ENCODE measurements at regions not wholly inside any gene's neighbourhood (a gene's known extent, or its start where the extent isn't known, plus 50 kb on each side); places are given as distances from the start of the nearest gene placed in this dataset.

DNA sequence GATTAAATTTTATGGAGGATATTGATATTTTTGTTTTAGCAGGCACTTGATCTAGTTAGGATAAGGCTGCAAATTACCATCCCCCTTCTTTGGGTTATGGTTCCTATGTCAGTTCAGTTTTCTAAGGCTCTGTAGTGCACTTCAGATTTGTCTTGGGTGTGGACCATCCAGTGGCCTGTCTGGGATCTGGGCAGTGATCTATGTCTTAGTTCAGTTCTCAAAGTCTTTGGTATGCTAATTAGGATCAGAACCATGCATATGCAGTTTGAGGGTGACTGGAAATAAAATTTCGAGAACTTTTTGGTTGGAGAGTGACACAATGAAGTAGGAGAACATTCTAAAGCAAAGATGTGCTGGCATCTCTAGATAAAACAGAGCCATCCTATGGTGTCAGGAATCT is 388.2 kb downstream of the MID1IP1 start:
- no peak for DNase-seq

DNA sequence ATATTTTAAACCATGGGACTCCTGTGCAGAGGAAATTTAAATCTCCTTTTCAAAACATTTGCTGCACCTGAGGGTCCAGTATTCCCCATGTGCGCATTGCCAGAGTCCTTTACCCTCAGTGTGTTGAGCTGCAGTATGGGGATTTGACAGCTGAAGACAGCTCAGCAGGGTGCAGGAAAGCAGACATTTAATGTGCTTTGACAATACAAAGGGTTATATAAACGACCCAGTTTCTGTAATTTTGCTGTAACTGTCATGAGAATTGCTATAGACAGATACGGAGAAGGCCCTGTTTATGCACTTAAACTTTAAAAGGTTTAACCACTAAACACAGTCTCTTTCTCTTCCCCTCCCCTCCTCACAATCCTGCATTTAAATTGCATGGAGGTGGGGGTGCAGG is 393.4 kb downstream of the MID1IP1 start:
- no peak for DNase-seq

GRCh38 chrX:39195156-39195555 is 393.9 kb downstream of the MID1IP1 start:
- DNase-seq: no peak

DNA sequence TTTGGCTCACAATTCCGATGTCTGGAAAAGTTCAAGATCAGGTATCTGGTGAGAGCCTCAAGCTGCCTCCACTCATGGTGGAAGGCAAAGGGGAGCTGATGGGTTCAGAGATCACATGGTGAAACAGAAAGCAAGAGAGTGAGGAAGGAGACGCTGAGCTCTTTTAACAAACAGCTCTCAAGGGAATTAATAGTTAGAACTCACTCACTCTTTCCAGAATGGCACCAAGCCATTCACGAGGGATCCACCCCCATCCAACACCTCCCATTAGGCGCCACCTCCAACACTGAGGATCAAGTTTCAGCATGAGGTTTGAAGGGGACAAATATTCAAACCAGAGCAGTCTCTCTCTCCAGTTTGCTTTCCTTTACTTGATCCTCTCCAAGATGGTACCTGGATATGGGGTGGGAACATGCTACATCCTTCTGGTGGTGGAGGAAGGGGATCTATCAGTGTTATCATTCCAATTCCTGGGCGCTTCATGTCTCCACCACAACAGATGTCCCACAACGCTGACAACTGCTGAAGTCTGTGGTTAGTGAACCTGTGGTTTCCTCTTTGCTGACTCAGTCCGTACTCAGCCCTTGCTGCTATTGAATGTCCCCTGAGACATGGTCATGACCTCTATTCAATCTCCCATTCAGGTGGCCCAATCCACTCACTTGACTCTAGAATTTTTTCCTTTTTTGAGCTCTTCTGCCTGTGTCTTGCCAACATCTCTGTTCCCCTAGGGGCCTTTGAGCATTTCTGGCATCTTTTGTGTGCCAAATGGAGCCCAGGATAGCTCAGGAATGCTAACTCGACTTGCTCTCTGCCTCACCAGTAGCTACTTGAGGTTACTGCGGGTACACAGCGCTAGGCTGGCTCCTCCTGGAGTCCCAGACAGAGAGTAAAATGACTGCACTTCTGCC is 395.2 kb downstream of the MID1IP1 start:
- peak; percentile 36 to 42 for DNase-seq

GRCh38 chrX:39199429-39199828 is 398.2 kb downstream of the MID1IP1 start:
- DNase-seq: no peak

DNA sequence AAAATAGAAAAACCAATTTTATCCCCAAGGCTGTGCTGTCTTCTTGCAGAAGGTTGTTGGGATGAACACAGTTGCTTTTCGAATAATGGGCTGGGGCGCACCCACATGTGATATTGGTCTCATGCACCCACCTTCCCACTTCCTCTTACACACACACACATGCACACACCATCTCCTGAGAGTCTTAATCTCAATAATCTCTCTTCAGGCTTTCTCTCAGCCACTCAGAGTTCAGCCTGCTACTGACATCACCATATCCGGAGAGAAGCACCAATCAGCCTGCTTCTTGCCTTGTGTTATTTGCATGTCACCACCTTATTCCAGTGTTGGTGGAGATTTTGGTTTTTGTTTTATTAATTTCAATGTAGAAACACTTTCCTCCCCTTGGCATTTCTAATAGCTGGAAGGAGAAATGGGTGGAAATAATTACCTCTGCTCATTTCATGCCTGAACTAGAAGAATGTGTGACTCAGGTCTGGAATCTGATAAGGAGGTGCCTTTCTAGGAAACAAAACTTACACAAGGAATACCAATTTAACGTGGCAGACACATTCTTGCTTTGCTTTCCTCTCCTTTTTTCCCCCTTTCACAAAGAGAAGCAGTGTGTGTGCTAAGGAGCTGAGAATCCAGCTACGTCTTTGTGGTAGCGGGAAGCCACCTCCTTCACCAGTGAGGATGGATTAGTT is 400.2 kb downstream of the MID1IP1 start:
- DNase-seq: no peak

GRCh38 chrX:39202641-39203040 is 401.4 kb downstream of the MID1IP1 start:
- no peak for DNase-seq

GRCh38 chrX:39203427-39203826 is 402.2 kb downstream of the MID1IP1 start:
- no peak for DNase-seq

DNA sequence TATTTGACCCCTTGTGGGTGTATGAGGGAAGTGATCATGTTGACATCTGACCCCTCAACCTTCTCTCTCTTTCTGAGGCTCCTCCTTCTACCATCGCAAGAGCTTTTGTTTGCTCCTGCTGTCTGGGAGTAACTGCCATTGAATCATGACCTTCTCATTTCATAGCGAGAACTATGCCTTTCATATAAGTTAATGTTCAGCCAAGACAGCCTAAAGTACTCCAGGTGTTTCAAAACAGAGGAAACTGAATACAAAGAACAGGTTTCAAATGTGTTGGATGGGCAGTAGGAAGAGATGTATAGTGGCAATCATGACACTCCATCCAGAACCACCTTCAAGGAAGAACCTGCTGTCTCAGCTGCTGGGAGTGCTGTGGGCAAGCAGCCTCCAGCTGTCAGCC is 403.1 kb downstream of the MID1IP1 start:
- no peak for DNase-seq

- DNase-seq: no peak
These were observed 403.7 kb downstream of the MID1IP1 start for GRCh38 chrX:39204945-39205344.

- DNase-seq: no peak
These were observed 404.2 kb downstream of the MID1IP1 start for GRCh38 chrX:39205467-39205866.

DNA sequence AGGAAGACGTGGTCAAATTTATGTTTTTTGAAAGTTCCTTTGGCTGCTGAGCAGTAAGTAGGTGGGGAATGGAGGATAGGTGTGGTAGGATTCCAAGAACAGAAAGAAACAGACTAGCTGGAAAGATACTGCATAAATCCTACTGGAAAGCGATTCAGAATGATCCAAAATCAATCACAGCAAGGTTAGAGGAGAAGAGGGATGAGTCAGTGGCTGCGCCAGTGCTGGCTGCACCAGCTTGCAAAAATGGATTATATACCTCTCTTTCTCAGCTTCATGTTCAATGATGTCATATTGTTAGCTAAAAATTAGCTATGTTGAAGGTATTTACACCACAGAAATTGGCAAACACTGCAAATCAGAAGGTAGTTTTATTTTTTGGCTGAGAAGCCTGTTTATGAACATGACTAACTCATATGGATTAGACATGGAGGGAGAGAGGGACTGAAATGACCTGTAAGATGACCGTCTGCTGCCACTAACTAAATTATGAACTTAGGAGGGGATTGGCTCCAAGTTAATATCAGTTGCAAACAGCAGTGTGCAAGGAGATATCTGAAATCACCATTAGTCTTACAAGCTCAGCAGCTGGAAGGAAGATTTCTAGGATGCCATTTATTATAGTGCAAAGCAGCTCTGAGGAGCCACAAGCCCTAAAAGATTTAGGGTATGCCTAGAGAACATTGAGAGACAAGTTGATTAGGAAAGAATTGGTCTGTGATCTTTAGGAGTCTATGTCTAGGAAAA is 405.3 kb downstream of the MID1IP1 start:
- no peak for DNase-seq

- DNase-seq: no peak
These were observed 410.2 kb downstream of the MID1IP1 start for GRCh38 chrX:39211501-39211900.

GRCh38 chrX:39212456-39212855 is 411.2 kb downstream of the MID1IP1 start:
- DNase-seq: no peak

GRCh38 chrX:39214387-39215126 is 413.3 kb downstream of the MID1IP1 start:
- no peak for DNase-seq

- no peak for DNase-seq
These were observed 419.7 kb downstream of the MID1IP1 start for GRCh38 chrX:39220952-39221351.

DNA sequence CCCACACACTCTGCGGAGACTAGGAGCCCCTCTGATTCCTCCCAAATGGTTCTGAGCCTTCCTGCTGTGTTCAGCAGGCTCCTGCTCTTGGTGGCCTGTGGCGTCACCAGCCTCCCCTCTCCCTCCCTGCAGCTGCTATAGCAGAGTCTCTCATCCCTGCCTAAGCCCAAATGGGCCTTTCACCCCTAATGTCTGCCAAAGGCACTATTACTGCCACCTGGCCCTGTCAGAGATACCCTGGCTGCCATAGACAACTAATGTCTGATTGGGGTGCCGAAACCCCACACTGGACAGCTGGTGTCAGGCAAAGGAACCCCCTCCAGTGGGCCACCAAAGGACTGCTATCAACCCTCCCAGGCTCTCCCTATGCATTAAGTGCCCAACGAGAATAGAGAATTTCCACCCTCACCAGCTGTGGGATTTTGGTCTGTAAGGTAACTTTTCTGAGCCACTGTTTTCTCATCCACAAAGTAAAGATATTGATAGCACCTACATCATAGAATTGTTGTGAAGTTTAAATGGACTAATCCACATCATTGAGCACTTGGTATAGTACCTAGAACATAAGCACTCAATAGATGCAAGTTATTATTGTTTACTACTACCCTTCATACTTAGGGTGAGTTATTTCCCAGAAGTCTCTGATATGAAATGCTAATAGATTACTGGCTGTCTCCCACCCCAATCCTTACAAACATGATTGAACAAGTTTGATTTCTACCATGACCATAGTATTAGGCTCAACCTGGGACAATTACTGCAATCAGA is 421.3 kb downstream of the MID1IP1 start:
- DNase-seq: no peak

DNA sequence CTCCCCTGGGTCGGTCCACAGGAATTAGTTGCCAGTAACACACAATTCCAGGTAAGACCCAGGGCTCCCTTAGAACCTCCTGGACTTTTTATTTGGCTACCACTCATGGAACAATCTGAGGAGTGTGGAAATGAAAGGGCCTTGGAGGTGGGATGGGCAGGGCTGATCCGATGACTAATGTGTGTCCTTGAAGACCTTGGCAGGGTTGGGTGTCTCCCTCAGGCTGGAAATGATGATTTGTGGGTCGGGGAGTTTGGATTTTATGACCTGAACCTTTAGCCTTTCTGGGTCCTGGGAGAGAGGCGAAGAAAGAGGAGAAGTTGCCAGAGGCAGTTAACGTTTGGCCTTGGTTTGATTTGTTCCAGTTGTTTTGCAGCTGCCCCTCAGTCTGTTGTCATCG is 425.0 kb downstream of the MID1IP1 start:
- DNase-seq: no peak

GRCh38 chrX:39227371-39227770 is 426.1 kb downstream of the MID1IP1 start:
- DNase-seq: no peak

- no peak for DNase-seq
These were observed 436.7 kb downstream of the MID1IP1 start for GRCh38 chrX:39238006-39238405.

DNA sequence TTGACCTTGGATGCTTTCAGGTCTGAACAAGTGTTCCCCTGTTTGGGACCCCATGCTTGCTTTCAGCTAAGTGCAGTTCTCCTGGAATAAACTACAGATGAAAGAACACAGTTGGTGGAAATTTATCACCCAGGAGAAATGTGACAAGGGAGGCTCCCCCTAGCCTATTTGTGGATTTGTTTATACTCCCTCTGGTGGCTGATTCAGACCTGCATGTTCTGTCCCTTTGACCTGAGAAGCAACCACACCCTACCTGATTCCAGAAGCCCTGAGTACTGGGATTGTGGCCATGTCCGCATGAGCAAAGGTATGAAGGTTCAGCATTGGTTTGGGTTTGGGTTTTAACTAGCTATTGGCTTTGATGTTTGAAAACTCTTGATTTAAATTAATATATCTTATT is 440.9 kb downstream of the MID1IP1 start:
- DNase-seq: peak; percentile 4 to 78

DNA sequence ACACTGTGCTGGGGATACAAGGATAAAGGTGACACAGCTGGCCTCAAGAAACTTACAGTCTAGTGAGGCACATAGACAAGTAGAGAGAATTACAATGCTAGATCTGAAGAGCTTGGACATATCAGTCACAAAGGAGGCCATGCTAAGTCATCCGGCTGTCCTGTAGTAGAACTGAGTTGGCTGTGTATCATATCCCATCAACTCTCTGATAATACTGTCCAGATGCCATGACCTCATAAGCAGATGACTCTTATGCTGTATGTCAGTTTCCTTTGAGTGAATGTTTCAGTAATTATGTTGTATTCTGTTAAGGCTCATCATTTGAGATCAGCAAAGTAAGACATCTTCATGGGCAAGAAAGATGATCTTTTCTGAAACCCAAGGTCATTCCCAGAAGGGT is 442.9 kb downstream of the MID1IP1 start:
- no peak for DNase-seq

All from NCI-H526 (cell line).